ENCODE measurements at regions not wholly inside any gene's neighbourhood (a gene's known extent, or its start where the extent isn't known, plus 50 kb on each side); places are given as distances from the start of the nearest gene placed in this dataset.

DNA sequence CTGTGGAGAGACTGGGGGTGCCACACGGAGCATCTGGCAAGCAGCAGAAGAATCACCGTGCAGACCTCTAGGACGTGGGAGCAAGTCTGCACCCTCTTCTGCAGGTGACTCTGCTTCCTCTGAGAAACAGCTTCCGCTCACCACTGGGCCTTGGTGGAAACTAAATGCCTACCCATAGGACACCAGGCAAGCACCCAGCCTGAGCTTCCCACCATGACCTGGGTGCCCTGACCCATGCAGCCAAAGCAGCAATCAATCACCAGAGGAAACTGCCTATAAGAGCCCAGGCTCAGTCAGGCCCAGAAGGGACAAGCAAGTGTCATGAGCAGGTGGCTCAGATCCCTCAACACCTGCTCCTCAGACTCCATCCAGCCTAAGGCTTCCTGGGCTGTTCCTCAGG lies 63.4 kb downstream of the IGLL5 start:
- TF ChIP-seq, protein P1, sequence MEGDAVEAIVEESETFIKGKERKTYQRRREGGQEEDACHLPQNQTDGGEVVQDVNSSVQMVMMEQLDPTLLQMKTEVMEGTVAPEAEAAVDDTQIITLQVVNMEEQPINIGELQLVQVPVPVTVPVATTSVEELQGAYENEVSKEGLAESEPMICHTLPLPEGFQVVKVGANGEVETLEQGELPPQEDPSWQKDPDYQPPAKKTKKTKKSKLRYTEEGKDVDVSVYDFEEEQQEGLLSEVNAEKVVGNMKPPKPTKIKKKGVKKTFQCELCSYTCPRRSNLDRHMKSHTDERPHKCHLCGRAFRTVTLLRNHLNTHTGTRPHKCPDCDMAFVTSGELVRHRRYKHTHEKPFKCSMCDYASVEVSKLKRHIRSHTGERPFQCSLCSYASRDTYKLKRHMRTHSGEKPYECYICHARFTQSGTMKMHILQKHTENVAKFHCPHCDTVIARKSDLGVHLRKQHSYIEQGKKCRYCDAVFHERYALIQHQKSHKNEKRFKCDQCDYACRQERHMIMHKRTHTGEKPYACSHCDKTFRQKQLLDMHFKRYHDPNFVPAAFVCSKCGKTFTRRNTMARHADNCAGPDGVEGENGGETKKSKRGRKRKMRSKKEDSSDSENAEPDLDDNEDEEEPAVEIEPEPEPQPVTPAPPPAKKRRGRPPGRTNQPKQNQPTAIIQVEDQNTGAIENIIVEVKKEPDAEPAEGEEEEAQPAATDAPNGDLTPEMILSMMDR (IDR thresholded peaks at IDR 0.05) = no peak
- no peak for TF ChIP-seq POLR2A (IDR thresholded peaks at IDR 0.05)
